Tibial nerve (tissue), 4 donors: ENCODE measurements at regions not wholly inside any gene's neighbourhood (a gene's known extent, or its start where the extent isn't known, plus 50 kb on each side); places are given as distances from the start of the nearest gene placed in this dataset.

Source experiments
- EP300 ChIP-seq, 2 donors: sonication (generic); formaldehyde crosslinking; IDR thresholded peaks; one replicate each; pipeline ENCODE4 v1.6.1; 2017; ENCODE audit warnings: antibody characterized with exemption in 2 of 2, mild to moderate bottlenecking in 1 of 2
- POLR2A ChIP-seq, 2 donors: fragments of 450-650 bp; IDR thresholded peaks; one replicate each; pipeline ENCODE4 v1.6.1; 2017; ENCODE audit warnings: antibody characterized with exemption in 2 of 2, mild to moderate bottlenecking in 2 of 2, moderate library complexity in 2 of 2
- TF ChIP-seq, protein P1 (sequence below), 5 experiments: fragments of 200-600 bp in 3 of 5; fragments of 450-650 bp in 2 of 5; sonication (generic) in 3 of 5; IDR thresholded peaks; one replicate each; pipeline ENCODE4 v1.5.1; 2016 to 2019; ENCODE audit warnings: antibody characterized with exemption in 5 of 5, mild to moderate bottlenecking in 3 of 5, moderate library complexity in 2 of 5

DNA sequence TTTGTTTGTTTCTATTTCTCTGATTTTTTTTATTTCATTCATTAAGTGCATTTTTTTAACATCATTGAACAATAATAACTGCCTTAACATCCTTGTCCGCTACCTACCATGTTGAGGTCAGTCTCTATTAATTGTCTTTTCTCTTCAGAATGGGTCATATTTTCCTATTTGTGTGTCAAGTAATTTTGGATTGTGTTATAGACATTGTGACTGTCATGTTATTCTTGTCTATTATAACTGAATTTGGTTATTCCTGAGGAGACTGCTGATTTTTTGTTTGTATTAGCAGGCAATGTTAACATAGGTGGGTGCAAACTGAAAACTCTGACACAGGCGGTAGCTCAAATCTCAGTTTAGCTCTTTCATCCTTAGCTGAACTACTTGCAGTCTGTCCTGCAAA is 169.9 kb downstream of the DICER1 start:
- TF ChIP-seq, protein P1, sequence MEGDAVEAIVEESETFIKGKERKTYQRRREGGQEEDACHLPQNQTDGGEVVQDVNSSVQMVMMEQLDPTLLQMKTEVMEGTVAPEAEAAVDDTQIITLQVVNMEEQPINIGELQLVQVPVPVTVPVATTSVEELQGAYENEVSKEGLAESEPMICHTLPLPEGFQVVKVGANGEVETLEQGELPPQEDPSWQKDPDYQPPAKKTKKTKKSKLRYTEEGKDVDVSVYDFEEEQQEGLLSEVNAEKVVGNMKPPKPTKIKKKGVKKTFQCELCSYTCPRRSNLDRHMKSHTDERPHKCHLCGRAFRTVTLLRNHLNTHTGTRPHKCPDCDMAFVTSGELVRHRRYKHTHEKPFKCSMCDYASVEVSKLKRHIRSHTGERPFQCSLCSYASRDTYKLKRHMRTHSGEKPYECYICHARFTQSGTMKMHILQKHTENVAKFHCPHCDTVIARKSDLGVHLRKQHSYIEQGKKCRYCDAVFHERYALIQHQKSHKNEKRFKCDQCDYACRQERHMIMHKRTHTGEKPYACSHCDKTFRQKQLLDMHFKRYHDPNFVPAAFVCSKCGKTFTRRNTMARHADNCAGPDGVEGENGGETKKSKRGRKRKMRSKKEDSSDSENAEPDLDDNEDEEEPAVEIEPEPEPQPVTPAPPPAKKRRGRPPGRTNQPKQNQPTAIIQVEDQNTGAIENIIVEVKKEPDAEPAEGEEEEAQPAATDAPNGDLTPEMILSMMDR (IDR thresholded peaks at IDR 0.05) = no peak
- no peak for TF ChIP-seq POLR2A (IDR thresholded peaks at IDR 0.05)
- TF ChIP-seq EP300 (IDR thresholded peaks at IDR 0.05) = no peak
